ENCODE measurements at regions not wholly inside any gene's neighbourhood (a gene's known extent, or its start where the extent isn't known, plus 50 kb on each side); places are given as distances from the start of the nearest gene placed in this dataset.

GRCh38 chr3:124664804-124665203, 65.4 kb upstream of the UMPS start:
- TF ChIP-seq YY1 (IDR thresholded peaks at IDR 0.05; ENCODE audit: insufficient read depth, insufficient read length), result no peak
- no peak for TF ChIP-seq ZNF274 (IDR thresholded peaks at IDR 0.05; ENCODE audit: low read depth, low read length)
